MCF 10A (cell line): ENCODE measurements at regions not wholly inside any gene's neighbourhood (a gene's known extent, or its start where the extent isn't known, plus 50 kb on each side); places are given as distances from the start of the nearest gene placed in this dataset.

Experiments used
- BruUV-seq: library from RNA; stranded (reverse); fragments of 400-500 nt; replicated peaks from 2 replicates; lab custom pipeline; 2021; lab: Mats Ljungman, UMichigan
- CTCF ChIA-PET: fragments of 300-600 bp; sonication (Branson Sonifier 250); formaldehyde crosslinking; extraction: SDS; loops from one replicate; lab custom pipeline; 2021; ENCODE audit warnings: antibody characterized with exemption, inconsistent platforms; lab: Yijun Ruan, JAX
- POLR2A ChIA-PET: fragments of 300-600, 350-650 bp; sonication (Branson Sonifier 250); formaldehyde crosslinking; extraction: SDS; loops from one replicate; lab custom pipeline; 2020; ENCODE audit warnings: antibody characterized with exemption, inconsistent platforms; lab: Yijun Ruan, JAX
- DNase-seq: peaks from one replicate; pipeline ENCODE4 v3.0.0-alpha.2; 2018; ENCODE audit not compliant: unreplicated experiment
- H3K27ac Mint-ChIP-seq: one replicate; pipeline ENCODE4 v1.8.0; 2022; ENCODE audit warnings: mild to moderate bottlenecking, low read depth, mixed read lengths; ENCODE audit not compliant: unreplicated experiment
- H3K27me3 Mint-ChIP-seq: one replicate; pipeline ENCODE4 v1.8.0; 2022; ENCODE audit warnings: mixed read lengths; ENCODE audit not compliant: insufficient read depth, unreplicated experiment
- H3K36me3 Mint-ChIP-seq: one replicate; pipeline ENCODE4 v1.8.0; 2022; ENCODE audit warnings: mild to moderate bottlenecking, moderate library complexity, mixed read lengths; ENCODE audit not compliant: insufficient read depth, unreplicated experiment
- H3K4me1 Mint-ChIP-seq: one replicate; pipeline ENCODE4 v1.8.0; 2022; ENCODE audit warnings: mixed read lengths; ENCODE audit not compliant: insufficient read depth, unreplicated experiment
- H3K4me3 Mint-ChIP-seq: one replicate; pipeline ENCODE4 v1.8.0; 2022; ENCODE audit warnings: mild to moderate bottlenecking, moderate library complexity, mixed read lengths; ENCODE audit not compliant: unreplicated experiment
- H3K9me3 Mint-ChIP-seq: one replicate; pipeline ENCODE4 v1.8.0; 2022; ENCODE audit warnings: mixed read lengths; ENCODE audit not compliant: unreplicated experiment
- CTCF ChIP-seq: fragments of 200-600 bp; IDR thresholded peaks from one replicate; pipeline ENCODE4 v1.8.0; 2022; ENCODE audit warnings: antibody characterized with exemption, mild to moderate bottlenecking; ENCODE audit not compliant: unreplicated experiment
- intact Hi-C: fragments of 100-400 bp; cut with micrococcal nuclease; formaldehyde crosslinking; loops from 2 replicates; pipeline ENCODE4 v1.14.1; 2022

GRCh38 chr2:81589406-81589805 is 1284.9 kb upstream of the LRRTM1 start:
- no TSS peak for BruUV-seq
- TF ChIP-seq CTCF = no peak
- Mint-ChIP-seq H3K36me3 (no peaks in the 10 kb centered on the region), H3K4me1 (no peaks in the 10 kb centered on the region), H3K4me3 (no peak overlapping the region), H3K9me3 (no peaks in the 10 kb centered on the region), H3K27me3 (no peaks in the 10 kb centered on the region), H3K27ac (no peak overlapping the region)
- ChIA-PET POLR2A (interaction anchor here (0.7 kb wide), 1 partner anchor 23 kb away, joined by 4 read pairs; no protein-coding TSS in a partner anchor), CTCF (interaction anchor here (1.0 kb wide), 1 partner anchor 27 kb away, joined by 4 read pairs; no protein-coding TSS in a partner anchor)
- intact Hi-C loops = no loop called here
- no peak for DNase-seq

GRCh38 chr2:81583311-81584108 is 1279.0 kb upstream of the LRRTM1 start:
- H3K27ac Mint-ChIP-seq = no peak overlapping the region
- CTCF ChIA-PET = no interaction called here

GRCh38 chr2:81576713-81577112 is 1272.2 kb upstream of the LRRTM1 start:
- no peak for TF ChIP-seq CTCF
- DNase-seq = peak; percentile 43
- H3K27ac Mint-ChIP-seq = no peak overlapping the region
- no peak overlapping the region for H3K4me3 Mint-ChIP-seq
- ChIA-PET POLR2A (no interaction called here), CTCF (no interaction called here)
- no peaks in the 10 kb centered on the region for H3K4me1 Mint-ChIP-seq
- no TSS peak for BruUV-seq
- intact Hi-C loops = no loop called here
- no peaks in the 10 kb centered on the region for H3K27me3 Mint-ChIP-seq
- H3K36me3 Mint-ChIP-seq = no peaks in the 10 kb centered on the region
- H3K9me3 Mint-ChIP-seq = no peaks in the 10 kb centered on the region

More at GRCh38 chr2:81583311-81584108, 1279.0 kb upstream of the LRRTM1 start:
- Mint-ChIP-seq H3K9me3 (no peaks in the 10 kb centered on the region), H3K4me3 (no peak overlapping the region), H3K36me3 (no peaks in the 10 kb centered on the region), H3K4me1 (no peaks in the 10 kb centered on the region), H3K27me3 (no peaks in the 10 kb centered on the region)
- intact Hi-C loops = no loop called here
- POLR2A ChIA-PET = interaction anchor here (0.5 kb wide), 1 partner anchor 1053 kb away, joined by 3 read pairs; no protein-coding TSS in a partner anchor
- TF ChIP-seq CTCF = no peak
- no TSS peak for BruUV-seq
- DNase-seq = no peak

GRCh38 chr2:81551040-81551634 is 1246.6 kb upstream of the LRRTM1 start:
- BruUV-seq = no TSS peak
- peak; percentile 4 for DNase-seq
- ChIA-PET POLR2A (no interaction called here), CTCF (interaction anchor here (0.7 kb wide), 1 partner anchor 251 kb away, joined by 3 read pairs; no protein-coding TSS in a partner anchor)
- no peaks in the 10 kb centered on the region for H3K9me3 Mint-ChIP-seq
- H3K36me3 Mint-ChIP-seq = peaks cover 5% of the 10 kb centered on the region
- H3K27ac Mint-ChIP-seq = no peak overlapping the region
- H3K4me3 Mint-ChIP-seq = no peak overlapping the region
- H3K27me3 Mint-ChIP-seq = no peaks in the 10 kb centered on the region
- intact Hi-C loops = no loop called here
- no peak for TF ChIP-seq CTCF
- peaks cover 8% of the 10 kb centered on the region for H3K4me1 Mint-ChIP-seq
